Astrocyte (in vitro differentiated cells and primary cell): ENCODE measurements at regions not wholly inside any gene's neighbourhood (a gene's known extent, or its start where the extent isn't known, plus 50 kb on each side); places are given as distances from the start of the nearest gene placed in this dataset.

Experiments used
- EZH2 ChIP-seq: IDR thresholded peaks from 2 replicates; pipeline ENCODE4 v1.6.1; 2012; ENCODE audit warnings: mild to moderate bottlenecking, low read length, inconsistent platforms; ENCODE audit not compliant: insufficient read depth
- TF ChIP-seq, protein P1 (sequence below): IDR thresholded peaks from 2 replicates; pipeline ENCODE4 v1.5.1; 2011; ENCODE audit warnings: low read depth, mild to moderate bottlenecking, inconsistent platforms, low read length, moderate library complexity; ENCODE audit not compliant: insufficient read depth

DNA sequence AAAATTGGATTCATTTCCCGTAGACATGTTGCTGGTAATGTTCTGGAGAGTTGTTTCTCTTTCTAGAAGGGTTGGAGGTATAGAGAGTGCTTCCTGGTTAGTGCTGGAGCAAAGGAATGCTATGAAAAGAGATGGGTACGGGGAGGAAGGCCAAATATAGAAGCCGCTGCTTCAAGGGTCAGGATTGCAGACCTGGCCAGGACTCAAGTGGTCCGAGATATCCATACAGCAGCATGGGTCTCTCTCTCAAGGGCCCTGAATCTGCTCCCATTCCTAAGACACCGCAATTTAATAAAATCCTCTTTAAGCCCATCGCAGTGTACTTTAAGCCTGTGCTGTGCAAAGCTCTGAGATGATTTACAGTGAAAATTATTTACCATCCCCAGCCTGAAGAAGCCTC lies 287.0 kb downstream of the FAM43A start:
- TF ChIP-seq, protein P1, sequence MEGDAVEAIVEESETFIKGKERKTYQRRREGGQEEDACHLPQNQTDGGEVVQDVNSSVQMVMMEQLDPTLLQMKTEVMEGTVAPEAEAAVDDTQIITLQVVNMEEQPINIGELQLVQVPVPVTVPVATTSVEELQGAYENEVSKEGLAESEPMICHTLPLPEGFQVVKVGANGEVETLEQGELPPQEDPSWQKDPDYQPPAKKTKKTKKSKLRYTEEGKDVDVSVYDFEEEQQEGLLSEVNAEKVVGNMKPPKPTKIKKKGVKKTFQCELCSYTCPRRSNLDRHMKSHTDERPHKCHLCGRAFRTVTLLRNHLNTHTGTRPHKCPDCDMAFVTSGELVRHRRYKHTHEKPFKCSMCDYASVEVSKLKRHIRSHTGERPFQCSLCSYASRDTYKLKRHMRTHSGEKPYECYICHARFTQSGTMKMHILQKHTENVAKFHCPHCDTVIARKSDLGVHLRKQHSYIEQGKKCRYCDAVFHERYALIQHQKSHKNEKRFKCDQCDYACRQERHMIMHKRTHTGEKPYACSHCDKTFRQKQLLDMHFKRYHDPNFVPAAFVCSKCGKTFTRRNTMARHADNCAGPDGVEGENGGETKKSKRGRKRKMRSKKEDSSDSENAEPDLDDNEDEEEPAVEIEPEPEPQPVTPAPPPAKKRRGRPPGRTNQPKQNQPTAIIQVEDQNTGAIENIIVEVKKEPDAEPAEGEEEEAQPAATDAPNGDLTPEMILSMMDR, result no peak
- TF ChIP-seq EZH2, result no peak
